ENCODE measurements at regions not wholly inside any gene's neighbourhood (a gene's known extent, or its start where the extent isn't known, plus 50 kb on each side); places are given as distances from the start of the nearest gene placed in this dataset.
"Not testable (repeated sequence)": the region's sequence is repeated elsewhere in the genome, so short reads cannot be mapped to it uniquely, and the experiment has no call there.

DNA sequence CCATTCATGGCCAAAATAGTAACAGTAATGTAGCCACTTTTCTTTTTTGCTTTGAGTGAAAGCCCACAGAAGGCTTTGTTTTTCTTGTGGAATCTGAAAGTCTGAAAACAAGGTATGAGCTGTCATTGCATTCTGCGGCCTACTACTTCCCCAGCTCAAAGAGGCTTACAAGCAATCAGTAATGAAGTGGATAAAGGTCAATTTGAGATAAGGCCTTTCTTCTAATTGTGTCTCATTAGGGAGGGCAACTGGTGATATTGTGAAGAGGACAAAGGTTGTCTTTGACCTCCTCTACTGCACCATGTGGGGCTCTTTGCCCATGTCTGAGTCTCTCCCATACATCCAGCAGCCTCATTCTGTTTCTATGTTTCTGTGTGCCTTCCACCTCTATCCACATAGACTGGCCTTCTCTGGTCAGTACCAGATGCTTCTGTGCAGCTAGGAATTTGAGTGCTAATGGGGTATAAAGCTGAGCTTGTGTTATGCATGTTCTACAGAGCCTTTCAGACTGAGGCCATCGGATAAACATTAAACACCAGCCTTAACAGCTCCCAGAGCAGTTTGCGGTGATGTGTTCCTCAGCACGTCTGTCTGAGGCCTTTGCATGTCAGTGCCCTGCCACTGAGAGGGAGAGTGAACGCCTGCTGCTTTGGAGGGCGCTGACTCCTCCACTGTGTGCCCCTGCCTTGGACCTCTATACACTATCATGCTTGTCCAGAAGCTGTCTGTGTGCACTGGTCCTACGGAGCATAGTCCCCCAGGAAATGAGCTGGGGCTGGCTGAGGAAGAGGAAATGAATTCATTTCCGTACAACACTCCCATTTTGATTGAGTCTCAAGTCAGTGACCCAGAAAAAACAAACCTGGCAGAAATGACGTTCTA, 80.2 kb downstream of the SH2D1A start:
- no peak overlapping the region for H3K4me3 Mint-ChIP-seq
- ATAC-seq = no peak
- peaks cover 0 to 3% of the 10 kb centered on the region in 2 donors for H3K4me1 Mint-ChIP-seq (ENCODE audit: low read depth in 2 of 2)

DNA sequence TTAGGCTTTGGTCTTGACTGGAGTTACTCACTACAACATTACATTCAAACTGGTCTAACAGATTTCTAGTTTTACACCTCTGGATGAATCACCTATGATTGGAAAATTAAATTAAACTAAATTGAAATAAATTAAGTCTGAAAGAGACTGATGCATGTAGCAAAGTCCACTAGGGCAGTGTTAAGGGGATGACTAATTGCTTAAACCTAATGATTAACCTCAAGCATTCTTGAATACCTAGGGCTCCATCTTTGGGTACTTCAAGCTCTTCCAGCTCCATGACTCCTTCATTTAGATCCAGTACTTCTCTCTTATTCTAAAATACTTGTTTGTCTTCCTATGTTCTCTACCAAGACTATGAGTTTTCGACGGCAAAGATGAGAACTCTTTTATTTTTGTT, 86.8 kb downstream of the SH2D1A start:
- H3K9me3 Mint-ChIP-seq = no peaks in the 10 kb centered on the region
- H3K4me3 Mint-ChIP-seq = no peak overlapping the region
- ATAC-seq = no peak
- no peak overlapping the region for H3K27ac Mint-ChIP-seq
- peaks cover 0 to 2% of the 10 kb centered on the region in 2 donors for H3K27me3 Mint-ChIP-seq
- no peak for DNase-seq (ENCODE audit: low spot score)
- H3K4me1 Mint-ChIP-seq (ENCODE audit: low read depth in 2 of 2) = no peaks in the 10 kb centered on the region
- H3K36me3 Mint-ChIP-seq = no peaks in the 10 kb centered on the region

More for the DNA sequence above, 80.2 kb downstream of the SH2D1A start:
- Mint-ChIP-seq H3K9me3 (peaks cover 3% of the 10 kb centered on the region), H3K27me3 (peaks cover 0 to 2% of the 10 kb centered on the region in 2 donors), H3K36me3 (peaks cover 4% of the 10 kb centered on the region), H3K27ac (no peak overlapping the region)
- no peak for DNase-seq (ENCODE audit: low spot score)

GRCh38 chrX:124435616-124436015, 89.3 kb downstream of the SH2D1A start:
- H3K27ac Mint-ChIP-seq = no peak overlapping the region
- no peak overlapping the region for H3K4me3 Mint-ChIP-seq
- H3K4me1 Mint-ChIP-seq (ENCODE audit: low read depth in 2 of 2) = no peaks in the 10 kb centered on the region
- ATAC-seq (no peak), DNase-seq (ENCODE audit: low spot score) (no peak)
- H3K27me3 Mint-ChIP-seq = no peaks in the 10 kb centered on the region
- H3K9me3 Mint-ChIP-seq = no peaks in the 10 kb centered on the region
- no peaks in the 10 kb centered on the region for H3K36me3 Mint-ChIP-seq

GRCh38 chrX:124440695-124441094, 94.3 kb downstream of the SH2D1A start:
- ATAC-seq (no peak), DNase-seq (ENCODE audit: low spot score) (no peak)
- H3K4me1 Mint-ChIP-seq (ENCODE audit: low read depth in 2 of 2) = peaks cover 0 to 9% of the 10 kb centered on the region in 2 donors
- H3K9me3 Mint-ChIP-seq = no peaks in the 10 kb centered on the region
- no peaks in the 10 kb centered on the region for H3K36me3 Mint-ChIP-seq
- no peak overlapping the region for H3K4me3 Mint-ChIP-seq
- no peak overlapping the region for H3K27ac Mint-ChIP-seq
- H3K27me3 Mint-ChIP-seq = peaks cover 0 to 2% of the 10 kb centered on the region in 2 donors

DNA sequence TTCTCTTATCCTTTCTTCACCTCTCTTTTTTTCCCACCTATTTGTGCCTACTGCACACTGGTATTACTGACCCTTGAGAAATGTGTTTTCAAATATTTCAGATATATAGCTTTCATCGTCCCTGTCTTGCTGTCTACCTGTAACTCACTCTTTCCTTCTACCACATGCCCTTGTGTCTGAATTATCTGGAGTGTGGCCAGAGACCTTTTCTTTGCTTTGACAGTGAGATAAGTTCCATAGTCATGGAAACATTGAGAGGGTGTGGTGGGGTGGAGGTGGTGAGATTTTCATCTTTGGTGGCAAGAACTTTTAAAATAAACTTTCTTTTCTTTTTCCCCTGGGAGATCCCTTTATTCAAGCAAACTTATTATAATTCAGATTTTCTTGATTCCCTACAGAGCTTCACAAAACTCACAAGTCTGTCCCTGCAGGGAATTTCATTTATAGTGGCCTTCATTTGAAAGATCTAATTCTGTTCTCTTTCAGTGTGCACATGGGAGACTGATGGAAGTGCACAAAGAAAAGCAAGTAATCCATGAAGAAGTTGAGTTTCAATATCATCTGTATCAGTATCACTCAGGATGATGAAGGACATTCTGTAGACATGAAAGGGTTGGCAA, 95.7 kb downstream of the SH2D1A start:
- H3K4me1 Mint-ChIP-seq (ENCODE audit: low read depth in 2 of 2) = peaks cover 0 to 9% of the 10 kb centered on the region in 2 donors
- no peaks in the 10 kb centered on the region for H3K9me3 Mint-ChIP-seq
- H3K4me3 Mint-ChIP-seq = no peak overlapping the region
- H3K27me3 Mint-ChIP-seq = peaks cover 0 to 2% of the 10 kb centered on the region in 2 donors
- H3K27ac Mint-ChIP-seq = no peak overlapping the region
- DNase-seq (ENCODE audit: low spot score) = no peak
- ATAC-seq = no peak
- H3K36me3 Mint-ChIP-seq = no peaks in the 10 kb centered on the region

GRCh38 chrX:124455966-124456365, 109.6 kb downstream of the SH2D1A start:
- Mint-ChIP-seq H3K27ac (no peak overlapping the region), H3K4me3 (no peak overlapping the region), H3K4me1 (ENCODE audit: low read depth in 2 of 2) (no peaks in the 10 kb centered on the region), H3K36me3 (no peaks in the 10 kb centered on the region), H3K9me3 (no peaks in the 10 kb centered on the region), H3K27me3 (peaks cover 0 to 6% of the 10 kb centered on the region in 2 donors)
- ATAC-seq = no peak
- no peak for DNase-seq (ENCODE audit: low spot score)

- not testable (repeated sequence) for H3K27me3 Mint-ChIP-seq; H3K4me1 Mint-ChIP-seq (ENCODE audit: low read depth in 2 of 2); DNase-seq (ENCODE audit: low spot score); H3K27ac Mint-ChIP-seq; H3K36me3 Mint-ChIP-seq; H3K9me3 Mint-ChIP-seq; ATAC-seq; H3K4me3 Mint-ChIP-seq
Measured at GRCh38 chrX:124459851-124460250, 113.5 kb downstream of the SH2D1A start.

- ATAC-seq (no peak), DNase-seq (ENCODE audit: low spot score) (no peak)
- Mint-ChIP-seq H3K27me3 (peaks cover 0 to 7% of the 10 kb centered on the region in 2 donors), H3K27ac (no peak overlapping the region), H3K9me3 (no peaks in the 10 kb centered on the region), H3K4me1 (ENCODE audit: low read depth in 2 of 2) (no peaks in the 10 kb centered on the region), H3K36me3 (no peaks in the 10 kb centered on the region), H3K4me3 (no peak overlapping the region)
Measured at GRCh38 chrX:124462931-124463330, 116.6 kb downstream of the SH2D1A start.

DNA sequence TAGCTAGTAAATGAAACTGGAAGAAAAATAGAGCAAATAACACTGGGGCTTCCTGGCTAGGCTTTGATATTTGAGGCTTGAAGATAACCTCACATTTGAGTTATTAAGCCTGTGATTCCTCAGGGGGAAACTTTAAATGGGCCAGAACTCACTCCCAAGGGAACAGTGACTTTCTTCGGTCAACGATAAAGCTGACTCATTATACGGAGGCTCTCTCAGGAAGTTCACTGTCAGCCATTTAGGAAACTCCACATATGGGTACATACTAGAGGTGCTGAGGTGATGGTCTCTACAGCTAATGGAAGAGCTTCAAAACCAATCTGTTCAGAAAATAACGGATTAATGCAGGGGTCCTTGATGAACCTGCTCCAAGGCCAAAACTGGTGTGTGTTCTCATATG, 120.8 kb downstream of the SH2D1A start:
- DNase-seq (ENCODE audit: low spot score) (no peak), ATAC-seq (no peak)
- no peaks in the 10 kb centered on the region for H3K4me1 Mint-ChIP-seq (ENCODE audit: low read depth in 2 of 2)
- H3K36me3 Mint-ChIP-seq = no peaks in the 10 kb centered on the region
- no peak overlapping the region for H3K4me3 Mint-ChIP-seq
- peaks cover 0 to 3% of the 10 kb centered on the region in 2 donors for H3K27me3 Mint-ChIP-seq
- H3K27ac Mint-ChIP-seq = no peak overlapping the region
- H3K9me3 Mint-ChIP-seq = no peaks in the 10 kb centered on the region

GRCh38 chrX:124475358-124475757, 129.0 kb downstream of the SH2D1A start:
- H3K4me1 Mint-ChIP-seq (ENCODE audit: low read depth in 2 of 2) = peaks cover 10 to 26% of the 10 kb centered on the region in 2 donors
- DNase-seq (ENCODE audit: low spot score) = peak; percentile 60

GRCh38 chrX:124476562-124476961, 130.2 kb downstream of the SH2D1A start:
- Mint-ChIP-seq H3K27ac (peak overlapping the region; percentile 1 to 74), H3K36me3 (no peaks in the 10 kb centered on the region), H3K27me3 (no peaks in the 10 kb centered on the region), H3K4me3 (peak overlapping the region; percentile 81), H3K9me3 (no peaks in the 10 kb centered on the region), H3K4me1 (ENCODE audit: low read depth in 2 of 2) (peaks cover 10 to 26% of the 10 kb centered on the region in 2 donors)
- no peak for ATAC-seq
- no peak for DNase-seq (ENCODE audit: low spot score)

More at GRCh38 chrX:124475358-124475757, 129.0 kb downstream of the SH2D1A start:
- H3K9me3 Mint-ChIP-seq = no peaks in the 10 kb centered on the region
- peak overlapping the region; percentile 81 for H3K4me3 Mint-ChIP-seq
- H3K36me3 Mint-ChIP-seq = no peaks in the 10 kb centered on the region
- H3K27ac Mint-ChIP-seq = peak overlapping the region in 1 of 2 donors; percentile 74
- no peaks in the 10 kb centered on the region for H3K27me3 Mint-ChIP-seq
- ATAC-seq = peak; percentile 87 to 88

GRCh38 chrX:124478046-124478445, 131.7 kb downstream of the SH2D1A start:
- Mint-ChIP-seq H3K9me3 (no peaks in the 10 kb centered on the region), H3K36me3 (no peaks in the 10 kb centered on the region), H3K4me1 (ENCODE audit: low read depth in 2 of 2) (peaks cover 10 to 26% of the 10 kb centered on the region in 2 donors), H3K4me3 (no peak overlapping the region), H3K27me3 (no peaks in the 10 kb centered on the region), H3K27ac (no peak overlapping the region)
- peak in 1 of 2 donors; percentile 71 for ATAC-seq
- DNase-seq (ENCODE audit: low spot score) = no peak

DNA sequence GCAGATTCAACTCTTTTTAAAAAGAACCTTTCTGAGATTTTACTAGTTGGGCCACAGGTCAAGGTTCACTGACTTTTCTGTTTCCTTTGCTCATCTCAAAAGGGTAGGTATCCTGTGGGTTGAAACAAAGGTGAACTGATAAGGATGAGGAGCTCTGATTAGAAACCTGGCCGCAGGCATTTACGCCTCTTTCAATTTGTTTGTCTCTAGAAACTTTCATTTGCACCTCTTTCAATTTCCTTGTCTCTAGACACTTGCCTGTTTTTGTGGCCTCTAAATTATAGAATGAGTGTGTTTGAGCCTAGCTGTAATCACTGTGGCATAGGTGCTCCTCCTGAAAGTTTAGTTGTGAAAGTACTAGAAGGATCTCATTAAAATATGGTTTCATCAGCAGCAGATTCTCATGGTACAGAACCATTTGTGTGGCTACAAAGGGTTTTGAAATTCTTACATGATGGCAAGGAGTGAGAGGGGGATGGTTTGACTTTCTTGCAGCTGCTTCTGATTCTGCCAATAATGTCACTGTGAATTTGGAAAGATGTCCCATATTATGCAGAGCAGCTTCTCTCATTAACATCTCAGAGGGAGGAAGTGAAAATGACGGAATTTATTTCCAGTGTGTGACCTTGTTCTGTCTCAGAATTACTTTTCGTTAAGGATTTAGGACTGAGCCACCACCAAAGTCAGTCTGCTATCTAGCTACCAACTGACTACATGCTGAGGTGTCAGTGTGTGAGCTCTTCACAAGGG, 142.2 kb downstream of the SH2D1A start:
- Mint-ChIP-seq H3K4me3 (no peak overlapping the region), H3K27ac (no peak overlapping the region), H3K27me3 (peaks cover 0 to 4% of the 10 kb centered on the region in 2 donors), H3K36me3 (no peaks in the 10 kb centered on the region), H3K4me1 (ENCODE audit: low read depth in 2 of 2) (peaks cover 0 to 1% of the 10 kb centered on the region in 2 donors), H3K9me3 (no peaks in the 10 kb centered on the region)
- ATAC-seq (no peak), DNase-seq (ENCODE audit: low spot score) (no peak)

- no peaks in the 10 kb centered on the region for H3K27me3 Mint-ChIP-seq
Measured at GRCh38 chrX:124493984-124494383, 147.6 kb downstream of the SH2D1A start.

More at GRCh38 chrX:124493984-124494383, 147.6 kb downstream of the SH2D1A start:
- ATAC-seq (no peak), DNase-seq (ENCODE audit: low spot score) (no peak)
- no peaks in the 10 kb centered on the region for H3K4me1 Mint-ChIP-seq (ENCODE audit: low read depth in 2 of 2)
- H3K4me3 Mint-ChIP-seq = no peak overlapping the region
- H3K9me3 Mint-ChIP-seq = no peaks in the 10 kb centered on the region
- no peak overlapping the region for H3K27ac Mint-ChIP-seq
- H3K36me3 Mint-ChIP-seq = no peaks in the 10 kb centered on the region
